ENCODE measurements at regions not wholly inside any gene's neighbourhood (a gene's known extent, or its start where the extent isn't known, plus 50 kb on each side); places are given as distances from the start of the nearest gene placed in this dataset.
A peak's percentile ranks its signal among the peaks of the same experiment; 100 is the strongest.

- no peak for ATAC-seq
Observed at GRCh38 chr1:39141925-39142324, 62.6 kb upstream of the MACF1 start.

- peak; percentile 92 for ATAC-seq
Observed at GRCh38 chr1:39142401-39143060, 62.0 kb upstream of the MACF1 start.

DNA sequence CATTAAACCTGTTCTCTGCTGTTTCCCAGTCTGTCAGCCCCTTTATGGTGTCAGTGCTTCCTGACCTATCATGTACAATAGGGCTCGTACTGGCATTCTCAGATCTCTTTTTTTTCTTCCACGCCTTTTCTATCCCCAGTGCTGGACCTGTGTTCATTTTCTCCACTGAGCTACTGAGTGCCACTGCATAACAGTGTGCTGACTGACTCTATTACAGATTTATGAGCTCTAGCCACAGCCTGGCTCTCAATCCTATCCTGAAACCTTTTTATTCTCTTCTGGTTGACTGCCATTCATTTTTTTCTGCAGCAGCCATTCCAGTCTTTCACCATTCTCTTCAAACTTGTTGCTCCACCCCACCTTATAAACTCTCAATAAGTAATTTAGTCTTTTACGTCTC is 59.6 kb upstream of the MACF1 start:
- no peak for ATAC-seq

- peak; percentile 25 for ATAC-seq
Observed at GRCh38 chr1:39145331-39145965, 59.0 kb upstream of the MACF1 start.

- ATAC-seq = no peak
Observed at GRCh38 chr1:39146681-39147080, 57.8 kb upstream of the MACF1 start.

- ATAC-seq = no peak
Observed at GRCh38 chr1:39147099-39148025, 57.1 kb upstream of the MACF1 start.

- no peak for ATAC-seq
Observed at GRCh38 chr1:39148942-39149341, 55.6 kb upstream of the MACF1 start.

- ATAC-seq = no peak
Observed at GRCh38 chr1:39149509-39149908, 55.0 kb upstream of the MACF1 start.

DNA sequence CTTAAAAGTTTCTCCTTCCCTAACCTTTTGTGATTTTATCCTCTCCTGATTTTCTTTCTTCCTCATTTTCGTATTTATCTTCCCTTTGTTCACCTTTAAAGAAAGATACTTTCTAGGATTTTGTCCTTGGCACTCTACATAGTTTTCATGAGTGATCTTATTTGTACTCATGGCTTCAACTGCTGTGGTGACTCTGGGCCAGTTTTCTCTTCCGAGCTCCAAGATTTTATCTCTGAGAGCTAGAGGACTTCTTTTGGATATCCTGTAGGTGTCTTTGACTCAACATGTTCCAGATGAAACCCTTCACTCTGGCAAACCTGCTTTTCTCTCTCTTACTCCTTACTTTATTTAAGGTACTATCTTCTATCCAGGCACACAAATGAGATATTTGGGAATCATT is 53.7 kb upstream of the MACF1 start:
- ATAC-seq = no peak

DNA sequence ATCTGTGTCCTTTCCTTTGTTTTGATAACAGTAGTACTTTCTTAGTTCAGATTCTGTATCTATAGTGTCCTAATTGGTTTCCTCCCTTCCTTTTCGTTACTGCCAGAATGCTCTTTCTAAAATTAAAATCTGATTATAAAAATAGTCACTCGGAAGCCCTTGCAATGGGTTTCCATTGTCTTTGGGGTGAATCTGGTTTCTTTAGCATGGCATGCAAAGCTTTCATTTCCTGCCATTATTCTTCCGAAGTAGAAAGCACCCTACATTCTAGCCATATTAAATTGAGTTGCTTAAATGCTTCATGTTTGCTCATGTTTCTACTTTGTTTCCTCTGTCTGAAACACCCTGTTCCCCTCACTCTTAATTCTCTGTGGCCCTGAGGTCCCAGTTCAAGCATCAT is 53.2 kb upstream of the MACF1 start:
- ATAC-seq = no peak

- no peak for ATAC-seq
Observed at GRCh38 chr1:39152923-39153322, 51.6 kb upstream of the MACF1 start.

GRCh38 chr1:39153684-39154083 is 50.8 kb upstream of the MACF1 start:
- no peak for ATAC-seq

DNA sequence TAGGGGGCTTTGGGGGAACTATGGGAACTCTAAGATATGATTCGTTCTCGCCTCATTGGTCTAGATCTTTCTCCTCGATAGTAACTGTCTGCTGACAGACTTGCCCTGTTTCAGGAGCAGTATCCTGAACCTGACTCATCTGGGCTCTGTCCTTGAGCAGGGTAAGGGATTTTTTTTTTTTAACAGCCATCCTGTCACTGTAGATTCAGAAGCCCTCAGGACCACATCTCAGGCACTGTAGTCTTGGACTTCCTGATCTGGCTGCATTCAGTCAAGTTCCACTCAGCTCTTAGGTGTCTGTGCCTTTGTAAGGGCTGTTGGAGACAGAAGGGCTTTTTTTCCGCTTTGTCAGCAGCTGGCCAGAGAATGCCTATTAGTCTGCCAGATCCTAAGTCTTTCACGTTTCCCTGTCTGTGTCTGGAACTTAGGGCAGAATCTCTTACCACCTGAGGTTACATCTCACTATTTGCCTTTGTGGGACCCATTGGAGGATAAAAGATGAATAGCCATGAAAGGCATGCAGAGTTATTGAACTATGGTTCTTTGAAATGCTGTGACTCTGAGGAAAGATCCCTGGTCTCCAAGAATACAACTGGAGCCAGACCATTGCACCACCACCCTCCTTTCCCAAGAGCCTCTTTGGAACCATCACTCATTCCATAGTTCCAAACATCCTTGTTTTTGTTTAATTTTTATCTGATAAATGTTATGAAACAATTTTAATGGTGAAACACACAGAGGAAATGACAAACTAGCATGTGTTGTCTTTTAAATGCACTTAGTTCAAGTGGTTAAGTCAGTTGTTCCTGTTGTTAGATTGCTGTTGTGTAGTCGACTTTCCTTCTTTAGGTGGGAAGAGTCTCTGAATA is 49.7 kb upstream of the MACF1 start:
- ATAC-seq = peak; percentile 27
